Uterus (tissue), 2 donors: ENCODE measurements at regions not wholly inside any gene's neighbourhood (a gene's known extent, or its start where the extent isn't known, plus 50 kb on each side); places are given as distances from the start of the nearest gene placed in this dataset.

Experiments
- CTCF ChIP-seq, 4 experiments: fragments of 200-600 bp in 2 of 4; fragments of 450-650 bp in 2 of 4; sonication (generic) in 2 of 4; IDR thresholded peaks; one replicate each; pipeline ENCODE4 v1.5.1; 2016 to 2019; ENCODE audit warnings: antibody characterized with exemption in 4 of 4, mild to moderate bottlenecking in 2 of 4, moderate library complexity in 1 of 4
- POLR2A ChIP-seq, 2 donors: fragments of 450-650 bp; IDR thresholded peaks; one replicate each; pipeline ENCODE4 v1.6.1; 2016; ENCODE audit warnings: antibody characterized with exemption in 2 of 2, mild to moderate bottlenecking in 1 of 2, moderate library complexity in 1 of 2

- no peak for TF ChIP-seq CTCF (IDR thresholded peaks at IDR 0.05)
- no peak for TF ChIP-seq POLR2A (IDR thresholded peaks at IDR 0.05)
Observed at GRCh38 chr2:210839034-210839433, 282.6 kb downstream of the CPS1 start.
